ENCODE measurements at regions not wholly inside any gene's neighbourhood (a gene's known extent, or its start where the extent isn't known, plus 50 kb on each side); places are given as distances from the start of the nearest gene placed in this dataset.

GRCh38 chr1:244326757-244327156 is 125.0 kb downstream of the ADSS2 start:
- WGBS, 2 donors = 64 to 68% methylated on average over 2 of the region's 2 CpGs
- Histone ChIP-seq H3K9me3 (peaks cover 0 to 37% (median 11%) of the 10 kb centered on the region in 11 donors), H3K4me1 (peaks cover 0 to 40% (median 8%) of the 10 kb centered on the region in 9 donors), H3K36me3 (no peaks in the 10 kb centered on the region), H3K27me3 (no peaks in the 10 kb centered on the region), H3K4me3 (no peak overlapping the region), H3K27ac (no peak overlapping the region)
- ATAC-seq = no peak
- DNase-seq = no peak
- intact Hi-C loops (cut with DNase I) = no loop called here
- TF ChIP-seq, protein P1, sequence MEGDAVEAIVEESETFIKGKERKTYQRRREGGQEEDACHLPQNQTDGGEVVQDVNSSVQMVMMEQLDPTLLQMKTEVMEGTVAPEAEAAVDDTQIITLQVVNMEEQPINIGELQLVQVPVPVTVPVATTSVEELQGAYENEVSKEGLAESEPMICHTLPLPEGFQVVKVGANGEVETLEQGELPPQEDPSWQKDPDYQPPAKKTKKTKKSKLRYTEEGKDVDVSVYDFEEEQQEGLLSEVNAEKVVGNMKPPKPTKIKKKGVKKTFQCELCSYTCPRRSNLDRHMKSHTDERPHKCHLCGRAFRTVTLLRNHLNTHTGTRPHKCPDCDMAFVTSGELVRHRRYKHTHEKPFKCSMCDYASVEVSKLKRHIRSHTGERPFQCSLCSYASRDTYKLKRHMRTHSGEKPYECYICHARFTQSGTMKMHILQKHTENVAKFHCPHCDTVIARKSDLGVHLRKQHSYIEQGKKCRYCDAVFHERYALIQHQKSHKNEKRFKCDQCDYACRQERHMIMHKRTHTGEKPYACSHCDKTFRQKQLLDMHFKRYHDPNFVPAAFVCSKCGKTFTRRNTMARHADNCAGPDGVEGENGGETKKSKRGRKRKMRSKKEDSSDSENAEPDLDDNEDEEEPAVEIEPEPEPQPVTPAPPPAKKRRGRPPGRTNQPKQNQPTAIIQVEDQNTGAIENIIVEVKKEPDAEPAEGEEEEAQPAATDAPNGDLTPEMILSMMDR (IDR thresholded peaks at IDR 0.05) = no peak

DNA sequence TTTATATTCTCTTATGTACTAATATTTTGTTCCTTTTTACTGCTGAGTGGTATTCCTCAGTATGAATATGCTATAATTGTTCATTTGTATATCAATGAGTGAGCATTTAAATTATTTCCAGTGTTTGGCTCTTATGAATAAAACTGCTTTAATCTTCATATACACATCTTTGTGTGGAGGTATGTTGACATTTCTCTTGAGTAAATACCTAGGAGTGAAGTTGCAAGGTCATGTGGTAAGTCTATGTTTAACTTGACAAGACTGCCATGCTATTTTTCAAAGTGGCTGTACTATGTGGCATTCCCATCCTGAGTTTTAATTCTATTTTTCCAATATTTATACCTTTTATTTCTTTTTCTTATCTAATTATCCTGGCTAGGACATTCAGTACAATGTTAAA is 124.2 kb downstream of the ADSS2 start:
- Histone ChIP-seq H3K27me3 (no peaks in the 10 kb centered on the region), H3K4me3 (no peak overlapping the region), H3K27ac (no peak overlapping the region), H3K36me3 (no peaks in the 10 kb centered on the region), H3K9me3 (peaks cover 0 to 36% (median 11%) of the 10 kb centered on the region in 11 donors), H3K4me1 (peaks cover 0 to 32% (median 6%) of the 10 kb centered on the region in 9 donors)
- TF ChIP-seq, protein P1 (IDR thresholded peaks at IDR 0.05) = no peak
- no peak for DNase-seq
- intact Hi-C loops (cut with DNase I) = no loop called here
- ATAC-seq = no peak

DNA sequence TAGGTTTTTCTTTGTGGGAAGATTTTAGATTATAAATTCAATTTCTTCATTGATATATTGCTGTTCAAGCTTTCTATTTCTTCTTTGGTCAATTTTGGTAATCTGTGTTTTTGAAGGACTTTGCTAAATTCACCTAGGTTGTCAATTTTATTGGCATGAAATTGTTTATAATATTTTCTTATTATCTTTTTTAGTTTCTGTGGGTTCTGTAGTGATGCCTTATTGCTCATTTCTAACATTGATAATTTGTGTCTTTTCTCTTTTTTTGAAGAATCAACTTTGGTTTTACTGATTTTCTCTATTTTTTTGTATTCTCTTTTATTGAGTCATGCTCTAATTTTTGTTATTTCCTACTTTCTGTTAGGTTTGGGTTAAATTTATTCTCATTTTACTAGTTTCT is 123.2 kb downstream of the ADSS2 start:
- peaks cover 0 to 36% (median 11%) of the 10 kb centered on the region in 11 donors for H3K9me3 ChIP-seq
- DNase-seq (no peak), ATAC-seq (no peak)
- H3K4me1 ChIP-seq = peaks cover 0 to 23% (median 0%) of the 10 kb centered on the region in 9 donors
- intact Hi-C loops (cut with DNase I) = no loop called here
- TF ChIP-seq, protein P1 (IDR thresholded peaks at IDR 0.05) = no peak
- H3K36me3 ChIP-seq = no peaks in the 10 kb centered on the region
- no peak overlapping the region for H3K4me3 ChIP-seq
- no peak overlapping the region for H3K27ac ChIP-seq
- no peaks in the 10 kb centered on the region for H3K27me3 ChIP-seq

GRCh38 chr1:244329591-244330317 is 122.0 kb downstream of the ADSS2 start:
- H3K4me1 ChIP-seq = peaks cover 0 to 10% (median 0%) of the 10 kb centered on the region in 9 donors
- no peak overlapping the region for H3K27ac ChIP-seq
- intact Hi-C loops (cut with DNase I) = loop anchor here in 1 of 10 donors (5.0 kb wide), 1 partner anchor 888 kb away; no protein-coding TSS in a partner anchor
- no peaks in the 10 kb centered on the region for H3K36me3 ChIP-seq
- H3K4me3 ChIP-seq = no peak overlapping the region
- peaks cover 0 to 36% (median 11%) of the 10 kb centered on the region in 11 donors for H3K9me3 ChIP-seq
- H3K27me3 ChIP-seq = peaks cover 0 to 3% (median 0%) of the 10 kb centered on the region in 7 donors
- TF ChIP-seq, protein P1 (IDR thresholded peaks at IDR 0.05) = no peak
- no peak for DNase-seq
- ATAC-seq = no peak
